ENCODE measurements at regions not wholly inside any gene's neighbourhood (a gene's known extent, or its start where the extent isn't known, plus 50 kb on each side); places are given as distances from the start of the nearest gene placed in this dataset.

DNA sequence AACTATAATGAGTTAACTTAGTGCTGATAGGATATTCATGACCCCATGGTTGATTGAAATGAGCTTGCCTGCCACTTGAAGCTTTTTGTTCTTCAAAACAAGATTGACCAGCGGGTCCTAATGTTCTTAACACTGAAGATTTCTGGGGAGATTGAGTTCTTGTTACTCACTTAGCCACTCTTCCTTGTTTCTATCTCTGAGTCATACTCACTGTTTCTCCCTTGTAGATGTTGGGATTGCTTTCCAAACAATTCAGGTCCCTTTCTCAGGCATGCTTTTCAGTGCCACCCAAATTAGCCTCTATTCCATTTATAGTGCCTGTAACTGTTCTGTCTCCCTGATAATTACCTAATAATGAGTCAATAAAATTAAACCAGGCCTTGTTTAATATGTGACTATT is 517.0 kb downstream of the SQOR start:
- Histone ChIP-seq H3K27ac (no peak overlapping the region), H3K36me3 (replicated peaks in 1 of 2) (no peaks in the 10 kb centered on the region), H3K27me3 (no peaks in the 10 kb centered on the region), H3K9me3 (replicated peaks in 1 of 3) (no peaks in the 10 kb centered on the region), H3K4me3 (no peak overlapping the region), H3K4me1 (replicated peaks in 1 of 2) (no peaks in the 10 kb centered on the region)
- intact Hi-C loops (cut with DNase I), result no loop called here
- TF ChIP-seq, protein P1, sequence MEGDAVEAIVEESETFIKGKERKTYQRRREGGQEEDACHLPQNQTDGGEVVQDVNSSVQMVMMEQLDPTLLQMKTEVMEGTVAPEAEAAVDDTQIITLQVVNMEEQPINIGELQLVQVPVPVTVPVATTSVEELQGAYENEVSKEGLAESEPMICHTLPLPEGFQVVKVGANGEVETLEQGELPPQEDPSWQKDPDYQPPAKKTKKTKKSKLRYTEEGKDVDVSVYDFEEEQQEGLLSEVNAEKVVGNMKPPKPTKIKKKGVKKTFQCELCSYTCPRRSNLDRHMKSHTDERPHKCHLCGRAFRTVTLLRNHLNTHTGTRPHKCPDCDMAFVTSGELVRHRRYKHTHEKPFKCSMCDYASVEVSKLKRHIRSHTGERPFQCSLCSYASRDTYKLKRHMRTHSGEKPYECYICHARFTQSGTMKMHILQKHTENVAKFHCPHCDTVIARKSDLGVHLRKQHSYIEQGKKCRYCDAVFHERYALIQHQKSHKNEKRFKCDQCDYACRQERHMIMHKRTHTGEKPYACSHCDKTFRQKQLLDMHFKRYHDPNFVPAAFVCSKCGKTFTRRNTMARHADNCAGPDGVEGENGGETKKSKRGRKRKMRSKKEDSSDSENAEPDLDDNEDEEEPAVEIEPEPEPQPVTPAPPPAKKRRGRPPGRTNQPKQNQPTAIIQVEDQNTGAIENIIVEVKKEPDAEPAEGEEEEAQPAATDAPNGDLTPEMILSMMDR (IDR thresholded peaks at IDR 0.05), result no peak
- no peak for TF ChIP-seq POLR2A (IDR thresholded peaks at IDR 0.05)
- WGBS, 4 donors, result 88 to 95% (median 92%) methylated on average over 1 of the region's 1 CpG
- no peak for DNase-seq

DNA sequence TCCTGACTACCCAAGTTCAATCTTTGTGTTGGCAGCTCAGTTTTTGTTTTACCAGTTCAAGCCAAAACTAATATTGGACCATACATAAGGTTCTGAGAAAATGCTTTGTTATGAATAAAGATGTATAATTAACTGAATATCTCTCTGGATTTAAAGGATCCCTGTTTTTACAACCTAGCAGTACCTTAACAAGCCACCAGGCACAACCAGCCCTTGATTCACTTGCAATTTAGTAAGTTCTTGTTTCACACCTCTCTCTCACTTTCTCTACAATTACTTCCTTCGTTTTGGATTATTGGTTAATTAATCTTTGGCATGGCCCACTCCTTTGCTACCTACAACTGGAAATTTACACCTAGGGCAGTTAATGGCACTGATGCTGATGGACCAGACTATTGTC is 531.9 kb downstream of the SQOR start:
- H3K4me1 ChIP-seq (replicated peaks in 1 of 2), result no peaks in the 10 kb centered on the region
- DNase-seq, result no peak
- no peaks in the 10 kb centered on the region for H3K36me3 ChIP-seq (replicated peaks in 1 of 2)
- H3K4me3 ChIP-seq, result no peak overlapping the region
- intact Hi-C loops (cut with DNase I), result no loop called here
- no peak overlapping the region for H3K27ac ChIP-seq
- 29 to 38% (median 32%) methylated on average over 1 of the region's 1 CpG for WGBS, 4 donors
- no peaks in the 10 kb centered on the region for H3K27me3 ChIP-seq
- H3K9me3 ChIP-seq (replicated peaks in 1 of 3), result no peaks in the 10 kb centered on the region
- no peak for TF ChIP-seq POLR2A (IDR thresholded peaks at IDR 0.05)
- TF ChIP-seq, protein P1 (IDR thresholded peaks at IDR 0.05), result no peak

DNA sequence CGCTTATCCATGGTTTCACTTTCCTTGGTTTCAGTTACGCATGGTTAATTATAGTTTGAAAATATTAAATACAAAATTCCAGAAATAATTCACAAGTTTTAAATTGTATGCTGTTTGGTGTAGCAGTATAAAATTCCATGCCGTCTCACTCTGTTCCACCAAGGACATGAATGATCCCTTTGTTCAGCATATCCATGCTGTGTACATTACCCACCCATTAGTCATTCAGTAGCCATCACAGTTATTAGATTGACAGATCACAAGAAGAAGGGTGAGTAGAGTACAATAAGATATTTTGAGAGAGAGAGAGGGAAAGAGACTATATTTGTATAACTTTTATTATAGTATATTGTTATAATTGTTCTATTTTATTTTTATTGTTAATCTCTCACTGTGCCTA is 535.5 kb downstream of the SQOR start:
- Histone ChIP-seq H3K9me3 (replicated peaks in 1 of 3) (no peaks in the 10 kb centered on the region), H3K4me3 (no peak overlapping the region), H3K27me3 (no peaks in the 10 kb centered on the region), H3K4me1 (replicated peaks in 1 of 2) (no peaks in the 10 kb centered on the region), H3K36me3 (replicated peaks in 1 of 2) (no peaks in the 10 kb centered on the region), H3K27ac (no peak overlapping the region)
- WGBS, 4 donors, result 83 to 89% (median 85%) methylated on average over 3 of the region's 3 CpGs
- no peak for DNase-seq
- TF ChIP-seq, protein P1 (IDR thresholded peaks at IDR 0.05), result no peak
- TF ChIP-seq POLR2A (IDR thresholded peaks at IDR 0.05), result no peak
- intact Hi-C loops (cut with DNase I), result no loop called here

DNA sequence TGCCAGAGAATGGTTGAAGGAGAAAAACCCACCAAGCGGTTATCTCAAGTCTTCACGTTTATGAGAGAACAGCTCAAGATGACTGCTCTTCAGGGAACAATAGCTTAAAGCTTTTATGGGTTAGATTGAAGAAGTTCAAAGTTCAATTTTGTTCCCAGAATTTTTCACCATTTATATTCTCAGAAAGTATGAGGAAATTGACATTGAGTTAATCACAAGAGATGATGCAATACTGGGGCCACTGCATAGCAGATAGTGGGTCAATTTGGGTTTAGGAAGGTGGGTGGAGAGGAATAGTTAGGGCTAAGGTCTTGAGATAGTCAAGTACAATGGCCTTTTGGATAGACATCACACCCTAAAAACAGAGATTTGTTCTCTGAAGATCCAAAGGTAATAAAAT is 539.3 kb downstream of the SQOR start:
- Histone ChIP-seq H3K4me3 (no peak overlapping the region), H3K9me3 (replicated peaks in 1 of 3) (peaks cover 0 to 4% (median 0%) of the 10 kb centered on the region in 3 donors), H3K36me3 (replicated peaks in 1 of 2) (no peaks in the 10 kb centered on the region), H3K27me3 (no peaks in the 10 kb centered on the region), H3K27ac (no peak overlapping the region), H3K4me1 (replicated peaks in 1 of 2) (no peaks in the 10 kb centered on the region)
- DNase-seq, result no peak
- TF ChIP-seq, protein P1 (IDR thresholded peaks at IDR 0.05), result no peak
- TF ChIP-seq POLR2A (IDR thresholded peaks at IDR 0.05), result no peak
- 84 to 93% (median 86%) methylated on average over 2 of the region's 2 CpGs for WGBS, 4 donors
- intact Hi-C loops (cut with DNase I), result no loop called here

Data from adrenal gland (tissue), 9 donors.